Gastroesophageal sphincter (tissue), 3 donors: ENCODE measurements at regions not wholly inside any gene's neighbourhood (a gene's known extent, or its start where the extent isn't known, plus 50 kb on each side); places are given as distances from the start of the nearest gene placed in this dataset.

Source experiments
- EP300 ChIP-seq: sonication (generic); formaldehyde crosslinking; IDR thresholded peaks from one replicate; pipeline ENCODE4 v1.6.1; 2017; ENCODE audit warnings: antibody characterized with exemption, mild to moderate bottlenecking
- POLR2A ChIP-seq, 2 donors: fragments of 450-650 bp; IDR thresholded peaks; one replicate each; pipeline ENCODE4 v1.6.1; 2017; ENCODE audit warnings: antibody characterized with exemption in 2 of 2, mild to moderate bottlenecking in 2 of 2, moderate library complexity in 1 of 2
- POLR2AphosphoS5 ChIP-seq: sonication (generic); formaldehyde crosslinking; IDR thresholded peaks from one replicate; pipeline ENCODE4 v1.6.1; 2017; ENCODE audit warnings: antibody characterized with exemption
- TF ChIP-seq, protein P1 (sequence below), 4 experiments: fragments of 200-600 bp in 2 of 4; fragments of 450-650 bp in 2 of 4; sonication (generic) in 1 of 4; IDR thresholded peaks; one replicate each; pipeline ENCODE4 v1.5.1; 2017 to 2019; ENCODE audit warnings: antibody characterized with exemption in 4 of 4, mild to moderate bottlenecking in 2 of 4, moderate library complexity in 2 of 4

DNA sequence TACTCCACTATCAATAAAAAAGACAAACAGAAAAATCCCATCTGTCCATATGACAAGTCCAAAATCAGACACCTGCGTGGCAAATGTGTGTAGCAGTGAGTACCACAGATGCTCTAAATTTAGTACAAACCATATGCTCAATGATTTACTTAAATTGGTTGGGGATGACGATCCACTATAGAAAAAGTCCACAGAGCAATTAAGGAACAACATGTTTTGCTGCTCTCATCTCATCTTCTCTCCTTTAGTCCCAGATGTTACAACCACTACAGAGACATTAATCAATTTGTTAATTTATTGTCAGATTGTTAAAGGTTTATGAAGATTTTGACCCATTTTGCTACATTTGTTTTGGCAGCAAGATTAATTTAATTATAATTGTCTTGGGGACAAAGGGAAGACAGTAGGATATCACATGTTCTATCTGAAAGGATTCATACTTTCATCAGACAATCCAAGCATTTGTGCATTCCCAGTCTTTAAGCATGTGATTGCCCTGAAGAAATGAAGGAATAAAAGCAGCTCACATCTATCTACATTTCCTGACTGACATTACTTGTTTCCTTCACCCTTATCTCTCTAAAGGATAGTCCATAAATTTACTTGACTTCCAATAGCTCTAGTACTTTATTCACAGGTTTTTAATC is 2268.1 kb downstream of the PCDH7 start:
- TF ChIP-seq, protein P1, sequence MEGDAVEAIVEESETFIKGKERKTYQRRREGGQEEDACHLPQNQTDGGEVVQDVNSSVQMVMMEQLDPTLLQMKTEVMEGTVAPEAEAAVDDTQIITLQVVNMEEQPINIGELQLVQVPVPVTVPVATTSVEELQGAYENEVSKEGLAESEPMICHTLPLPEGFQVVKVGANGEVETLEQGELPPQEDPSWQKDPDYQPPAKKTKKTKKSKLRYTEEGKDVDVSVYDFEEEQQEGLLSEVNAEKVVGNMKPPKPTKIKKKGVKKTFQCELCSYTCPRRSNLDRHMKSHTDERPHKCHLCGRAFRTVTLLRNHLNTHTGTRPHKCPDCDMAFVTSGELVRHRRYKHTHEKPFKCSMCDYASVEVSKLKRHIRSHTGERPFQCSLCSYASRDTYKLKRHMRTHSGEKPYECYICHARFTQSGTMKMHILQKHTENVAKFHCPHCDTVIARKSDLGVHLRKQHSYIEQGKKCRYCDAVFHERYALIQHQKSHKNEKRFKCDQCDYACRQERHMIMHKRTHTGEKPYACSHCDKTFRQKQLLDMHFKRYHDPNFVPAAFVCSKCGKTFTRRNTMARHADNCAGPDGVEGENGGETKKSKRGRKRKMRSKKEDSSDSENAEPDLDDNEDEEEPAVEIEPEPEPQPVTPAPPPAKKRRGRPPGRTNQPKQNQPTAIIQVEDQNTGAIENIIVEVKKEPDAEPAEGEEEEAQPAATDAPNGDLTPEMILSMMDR (IDR thresholded peaks at IDR 0.05), result no peak
- TF ChIP-seq POLR2A (IDR thresholded peaks at IDR 0.05), result no peak
- no peak for TF ChIP-seq EP300
- TF ChIP-seq POLR2AphosphoS5, result no peak
